ENCODE measurements at regions not wholly inside any gene's neighbourhood (a gene's known extent, or its start where the extent isn't known, plus 50 kb on each side); places are given as distances from the start of the nearest gene placed in this dataset.

DNA sequence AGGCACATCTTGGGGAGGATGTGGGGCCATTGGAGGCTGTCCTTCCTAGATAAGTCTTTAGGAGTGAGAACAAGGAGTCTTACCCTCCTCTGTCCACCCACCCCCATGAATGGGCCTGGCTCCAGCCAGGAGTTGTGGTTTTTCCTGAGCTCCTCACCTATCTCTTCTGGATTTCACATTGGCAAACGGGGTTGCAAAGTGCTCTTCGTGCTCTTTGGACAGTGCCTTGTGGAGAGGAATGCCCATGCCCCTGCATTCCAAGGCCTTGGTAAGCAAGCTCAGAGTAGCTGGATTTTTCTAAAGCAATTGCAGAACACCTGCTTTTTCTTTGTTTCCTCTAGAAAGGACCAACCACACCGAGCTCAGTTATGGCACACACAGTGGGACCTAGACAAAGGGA is 152.1 kb upstream of the CAMK1G start:
- no peak overlapping the region for H3K9ac ChIP-seq (ENCODE audit: low read depth, low read length, poor library complexity, severe bottlenecking)
- H3K4me1 ChIP-seq (ENCODE audit: insufficient read depth, low read length, poor library complexity, severe bottlenecking) = no peaks in the 10 kb centered on the region
- TF ChIP-seq, protein P1, sequence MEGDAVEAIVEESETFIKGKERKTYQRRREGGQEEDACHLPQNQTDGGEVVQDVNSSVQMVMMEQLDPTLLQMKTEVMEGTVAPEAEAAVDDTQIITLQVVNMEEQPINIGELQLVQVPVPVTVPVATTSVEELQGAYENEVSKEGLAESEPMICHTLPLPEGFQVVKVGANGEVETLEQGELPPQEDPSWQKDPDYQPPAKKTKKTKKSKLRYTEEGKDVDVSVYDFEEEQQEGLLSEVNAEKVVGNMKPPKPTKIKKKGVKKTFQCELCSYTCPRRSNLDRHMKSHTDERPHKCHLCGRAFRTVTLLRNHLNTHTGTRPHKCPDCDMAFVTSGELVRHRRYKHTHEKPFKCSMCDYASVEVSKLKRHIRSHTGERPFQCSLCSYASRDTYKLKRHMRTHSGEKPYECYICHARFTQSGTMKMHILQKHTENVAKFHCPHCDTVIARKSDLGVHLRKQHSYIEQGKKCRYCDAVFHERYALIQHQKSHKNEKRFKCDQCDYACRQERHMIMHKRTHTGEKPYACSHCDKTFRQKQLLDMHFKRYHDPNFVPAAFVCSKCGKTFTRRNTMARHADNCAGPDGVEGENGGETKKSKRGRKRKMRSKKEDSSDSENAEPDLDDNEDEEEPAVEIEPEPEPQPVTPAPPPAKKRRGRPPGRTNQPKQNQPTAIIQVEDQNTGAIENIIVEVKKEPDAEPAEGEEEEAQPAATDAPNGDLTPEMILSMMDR (conservative IDR thresholded peaks at IDR 0.05; ENCODE audit: low read length) = no peak
- TF ChIP-seq EZH2phosphoT487 (IDR thresholded peaks at IDR 0.05; ENCODE audit: borderline replicate concordance) = no peak

GRCh38 chr1:209431813-209432442 is 151.6 kb upstream of the CAMK1G start:
- no peaks in the 10 kb centered on the region for H3K9me2 ChIP-seq (replicated peaks; ENCODE audit: low read depth, low read length)
- H3K4me1 ChIP-seq (ENCODE audit: insufficient read depth, low read length, poor library complexity, severe bottlenecking) = no peaks in the 10 kb centered on the region
- H4K20me1 ChIP-seq (ENCODE audit: insufficient read depth, low read length, poor library complexity, severe bottlenecking) = no peaks in the 10 kb centered on the region
- no peaks in the 10 kb centered on the region for H3K9me3 ChIP-seq (ENCODE audit: insufficient read depth, low read depth, low read length)
- H3K27me3 ChIP-seq (ENCODE audit: insufficient read depth, low read length, poor library complexity, severe bottlenecking) = no peaks in the 10 kb centered on the region
- TF ChIP-seq EZH2phosphoT487 (IDR thresholded peaks at IDR 0.05; ENCODE audit: borderline replicate concordance) = no peak
- TF ChIP-seq, protein P1 (conservative IDR thresholded peaks at IDR 0.05; ENCODE audit: low read length) = no peak
- H2AFZ ChIP-seq (ENCODE audit: low read length) = no peak overlapping the region
- H3K4me3 ChIP-seq (ENCODE audit: low read length, poor library complexity, severe bottlenecking) = no peak overlapping the region
- H3F3A ChIP-seq (ENCODE audit: low read depth) = no peaks in the 10 kb centered on the region
- H3K4me2 ChIP-seq (ENCODE audit: low read depth, low read length, poor library complexity, severe bottlenecking) = no peak overlapping the region
- no peak overlapping the region for H3K9ac ChIP-seq (ENCODE audit: low read depth, low read length, poor library complexity, severe bottlenecking)
- no peaks in the 10 kb centered on the region for H3K36me3 ChIP-seq (ENCODE audit: insufficient read depth, low read length)
- no peaks in the 10 kb centered on the region for H3K79me2 ChIP-seq (ENCODE audit: insufficient read depth, low read length)

More for the DNA sequence above, 152.1 kb upstream of the CAMK1G start:
- no peaks in the 10 kb centered on the region for H3K27me3 ChIP-seq (ENCODE audit: insufficient read depth, low read length, poor library complexity, severe bottlenecking)
- no peaks in the 10 kb centered on the region for H4K20me1 ChIP-seq (ENCODE audit: insufficient read depth, low read length, poor library complexity, severe bottlenecking)
- no peaks in the 10 kb centered on the region for H3K79me2 ChIP-seq (ENCODE audit: insufficient read depth, low read length)
- no peaks in the 10 kb centered on the region for H3K9me2 ChIP-seq (replicated peaks; ENCODE audit: low read depth, low read length)
- H3K36me3 ChIP-seq (ENCODE audit: insufficient read depth, low read length) = no peaks in the 10 kb centered on the region
- H3K9me3 ChIP-seq (ENCODE audit: insufficient read depth, low read depth, low read length) = no peaks in the 10 kb centered on the region
- no peaks in the 10 kb centered on the region for H3F3A ChIP-seq (ENCODE audit: low read depth)
- no peak overlapping the region for H3K4me3 ChIP-seq (ENCODE audit: low read length, poor library complexity, severe bottlenecking)
- no peak overlapping the region for H2AFZ ChIP-seq (ENCODE audit: low read length)
- H3K4me2 ChIP-seq (ENCODE audit: low read depth, low read length, poor library complexity, severe bottlenecking) = no peak overlapping the region

- H3K9ac ChIP-seq (ENCODE audit: low read depth, low read length, poor library complexity, severe bottlenecking) = no peak overlapping the region
- H3K4me2 ChIP-seq (ENCODE audit: low read depth, low read length, poor library complexity, severe bottlenecking) = no peak overlapping the region
- no peaks in the 10 kb centered on the region for H3K36me3 ChIP-seq (ENCODE audit: insufficient read depth, low read length)
- H3K27me3 ChIP-seq (ENCODE audit: insufficient read depth, low read length, poor library complexity, severe bottlenecking) = no peaks in the 10 kb centered on the region
- H4K20me1 ChIP-seq (ENCODE audit: insufficient read depth, low read length, poor library complexity, severe bottlenecking) = no peaks in the 10 kb centered on the region
- H3K9me2 ChIP-seq (replicated peaks; ENCODE audit: low read depth, low read length) = no peaks in the 10 kb centered on the region
- H2AFZ ChIP-seq (ENCODE audit: low read length) = no peak overlapping the region
- TF ChIP-seq, protein P1 (conservative IDR thresholded peaks at IDR 0.05; ENCODE audit: low read length) = no peak
- TF ChIP-seq EZH2phosphoT487 (IDR thresholded peaks at IDR 0.05; ENCODE audit: borderline replicate concordance) = no peak
- no peaks in the 10 kb centered on the region for H3F3A ChIP-seq (ENCODE audit: low read depth)
- no peaks in the 10 kb centered on the region for H3K4me1 ChIP-seq (ENCODE audit: insufficient read depth, low read length, poor library complexity, severe bottlenecking)
- H3K79me2 ChIP-seq (ENCODE audit: insufficient read depth, low read length) = no peaks in the 10 kb centered on the region
- H3K9me3 ChIP-seq (ENCODE audit: insufficient read depth, low read depth, low read length) = no peaks in the 10 kb centered on the region
- no peak overlapping the region for H3K4me3 ChIP-seq (ENCODE audit: low read length, poor library complexity, severe bottlenecking)
These were observed 151.1 kb upstream of the CAMK1G start for GRCh38 chr1:209432443-209432825.

All from Loucy (cell line).